ENCODE measurements at regions not wholly inside any gene's neighbourhood (a gene's known extent, or its start where the extent isn't known, plus 50 kb on each side); places are given as distances from the start of the nearest gene placed in this dataset.

- Mint-ChIP-seq H3K9me3 (ENCODE audit: unreplicated experiment) (no peaks in the 10 kb centered on the region), H3K27ac (ENCODE audit: unreplicated experiment) (no peak overlapping the region), H3K4me1 (ENCODE audit: unreplicated experiment) (peaks cover 21% of the 10 kb centered on the region), H3K36me3 (ENCODE audit: low read depth, unreplicated experiment) (no peaks in the 10 kb centered on the region), H3K4me3 (ENCODE audit: unreplicated experiment) (peak overlapping the region; percentile 90), H3K27me3 (ENCODE audit: unreplicated experiment) (peaks cover 8% of the 10 kb centered on the region)
- peak; percentile 22 for DNase-seq (ENCODE audit: low spot score)
- TF ChIP-seq CTCF (IDR thresholded peaks at IDR 0.05; ENCODE audit: unreplicated experiment) = no peak
These were observed 82.6 kb upstream of the PRKG1 start for GRCh38 chr10:50991456-50992355.

- peaks cover 8% of the 10 kb centered on the region for H3K27me3 Mint-ChIP-seq (ENCODE audit: unreplicated experiment)
- H3K36me3 Mint-ChIP-seq (ENCODE audit: low read depth, unreplicated experiment) = no peaks in the 10 kb centered on the region
- peaks cover 26% of the 10 kb centered on the region for H3K4me1 Mint-ChIP-seq (ENCODE audit: unreplicated experiment)
- no peak for TF ChIP-seq CTCF (IDR thresholded peaks at IDR 0.05; ENCODE audit: unreplicated experiment)
- DNase-seq (ENCODE audit: low spot score) = peak; percentile 13
- no peak overlapping the region for H3K27ac Mint-ChIP-seq (ENCODE audit: unreplicated experiment)
- peak overlapping the region; percentile 89 for H3K4me3 Mint-ChIP-seq (ENCODE audit: unreplicated experiment)
- H3K9me3 Mint-ChIP-seq (ENCODE audit: unreplicated experiment) = no peaks in the 10 kb centered on the region
These were observed 81.9 kb upstream of the PRKG1 start for GRCh38 chr10:50992356-50992901.

- Mint-ChIP-seq H3K9me3 (ENCODE audit: unreplicated experiment) (no peaks in the 10 kb centered on the region), H3K27me3 (ENCODE audit: unreplicated experiment) (peaks cover 8% of the 10 kb centered on the region), H3K27ac (ENCODE audit: unreplicated experiment) (no peak overlapping the region), H3K36me3 (ENCODE audit: low read depth, unreplicated experiment) (no peaks in the 10 kb centered on the region), H3K4me3 (ENCODE audit: unreplicated experiment) (peak overlapping the region; percentile 89), H3K4me1 (ENCODE audit: unreplicated experiment) (peaks cover 31% of the 10 kb centered on the region)
- no peak for TF ChIP-seq CTCF (IDR thresholded peaks at IDR 0.05; ENCODE audit: unreplicated experiment)
- no peak for DNase-seq (ENCODE audit: low spot score)
These were observed 81.1 kb upstream of the PRKG1 start for GRCh38 chr10:50992972-50993766.

GRCh38 chr10:50993771-50994251, 80.5 kb upstream of the PRKG1 start:
- peak overlapping the region; percentile 60 for H3K4me3 Mint-ChIP-seq (ENCODE audit: unreplicated experiment)
- no peaks in the 10 kb centered on the region for H3K9me3 Mint-ChIP-seq (ENCODE audit: unreplicated experiment)
- no peak for DNase-seq (ENCODE audit: low spot score)
- TF ChIP-seq CTCF (IDR thresholded peaks at IDR 0.05; ENCODE audit: unreplicated experiment) = no peak
- no peaks in the 10 kb centered on the region for H3K36me3 Mint-ChIP-seq (ENCODE audit: low read depth, unreplicated experiment)
- peaks cover 8% of the 10 kb centered on the region for H3K27me3 Mint-ChIP-seq (ENCODE audit: unreplicated experiment)
- H3K4me1 Mint-ChIP-seq (ENCODE audit: unreplicated experiment) = peaks cover 33% of the 10 kb centered on the region
- peak overlapping the region; percentile 54 for H3K27ac Mint-ChIP-seq (ENCODE audit: unreplicated experiment)

Data from endothelial cell (in vitro differentiated cells).